ENCODE measurements at regions not wholly inside any gene's neighbourhood (a gene's known extent, or its start where the extent isn't known, plus 50 kb on each side); places are given as distances from the start of the nearest gene placed in this dataset.
A peak's percentile ranks its signal among the peaks of the same experiment; 100 is the strongest.

DNA sequence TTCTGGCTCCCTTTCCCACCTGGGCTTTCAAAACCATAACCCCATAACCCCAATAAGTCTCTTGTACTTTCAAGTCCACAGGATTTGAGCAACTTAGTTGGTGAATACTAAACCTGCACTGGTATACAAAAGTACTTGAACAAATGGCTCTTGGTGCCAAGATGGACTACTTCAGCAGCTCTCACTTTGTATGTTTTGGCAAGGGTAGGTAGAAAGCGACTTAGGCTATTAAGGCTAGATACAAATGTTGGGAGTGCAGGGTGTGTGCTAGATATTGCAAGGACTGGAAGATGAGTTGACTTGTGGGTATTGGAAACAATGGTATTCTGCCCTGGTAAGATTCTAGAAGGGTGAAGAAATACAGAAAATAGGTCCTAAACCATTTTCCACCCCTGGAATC lies 182.6 kb upstream of the MOCS1 start:
- TF ChIP-seq, protein P1, sequence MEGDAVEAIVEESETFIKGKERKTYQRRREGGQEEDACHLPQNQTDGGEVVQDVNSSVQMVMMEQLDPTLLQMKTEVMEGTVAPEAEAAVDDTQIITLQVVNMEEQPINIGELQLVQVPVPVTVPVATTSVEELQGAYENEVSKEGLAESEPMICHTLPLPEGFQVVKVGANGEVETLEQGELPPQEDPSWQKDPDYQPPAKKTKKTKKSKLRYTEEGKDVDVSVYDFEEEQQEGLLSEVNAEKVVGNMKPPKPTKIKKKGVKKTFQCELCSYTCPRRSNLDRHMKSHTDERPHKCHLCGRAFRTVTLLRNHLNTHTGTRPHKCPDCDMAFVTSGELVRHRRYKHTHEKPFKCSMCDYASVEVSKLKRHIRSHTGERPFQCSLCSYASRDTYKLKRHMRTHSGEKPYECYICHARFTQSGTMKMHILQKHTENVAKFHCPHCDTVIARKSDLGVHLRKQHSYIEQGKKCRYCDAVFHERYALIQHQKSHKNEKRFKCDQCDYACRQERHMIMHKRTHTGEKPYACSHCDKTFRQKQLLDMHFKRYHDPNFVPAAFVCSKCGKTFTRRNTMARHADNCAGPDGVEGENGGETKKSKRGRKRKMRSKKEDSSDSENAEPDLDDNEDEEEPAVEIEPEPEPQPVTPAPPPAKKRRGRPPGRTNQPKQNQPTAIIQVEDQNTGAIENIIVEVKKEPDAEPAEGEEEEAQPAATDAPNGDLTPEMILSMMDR (IDR thresholded peaks at IDR 0.05; ENCODE audit: control extremely low read depth, extremely low read depth): no peak
- no peak overlapping the region for H3K9ac ChIP-seq (ENCODE audit: insufficient read depth in 1 of 2, low read length in 2 of 2)
- no peaks in the 10 kb centered on the region for H3K27me3 ChIP-seq (ENCODE audit: control insufficient read depth in 3 of 3, insufficient read depth in 3 of 3, low read length in 2 of 3)
- peaks cover 0 to 3% (median 0%) of the 10 kb centered on the region in 4 donors for H3K9me3 ChIP-seq (ENCODE audit: control insufficient read depth in 4 of 4, insufficient read depth in 3 of 4, low read length in 3 of 4)
- H3K4me3 ChIP-seq: no peak overlapping the region
- DNase-seq (peak in 1 of 3 donors; percentile 13), ATAC-seq (ENCODE audit: insufficient read depth, low FRiP score) (no peak)
- 0 to 38% methylated on average over 1 of the region's 1 CpG for WGBS, 2 donors
- no peak overlapping the region for H3K27ac ChIP-seq (ENCODE audit: low read depth in 1 of 2, low read length in 1 of 2)
- H3K36me3 ChIP-seq (ENCODE audit: control insufficient read depth in 4 of 4, insufficient read depth in 4 of 4, low read length in 4 of 4): no peaks in the 10 kb centered on the region
- H3K4me1 ChIP-seq (ENCODE audit: control insufficient read depth in 5 of 5, insufficient read depth in 5 of 5, low read length in 5 of 5): no peaks in the 10 kb centered on the region

DNA sequence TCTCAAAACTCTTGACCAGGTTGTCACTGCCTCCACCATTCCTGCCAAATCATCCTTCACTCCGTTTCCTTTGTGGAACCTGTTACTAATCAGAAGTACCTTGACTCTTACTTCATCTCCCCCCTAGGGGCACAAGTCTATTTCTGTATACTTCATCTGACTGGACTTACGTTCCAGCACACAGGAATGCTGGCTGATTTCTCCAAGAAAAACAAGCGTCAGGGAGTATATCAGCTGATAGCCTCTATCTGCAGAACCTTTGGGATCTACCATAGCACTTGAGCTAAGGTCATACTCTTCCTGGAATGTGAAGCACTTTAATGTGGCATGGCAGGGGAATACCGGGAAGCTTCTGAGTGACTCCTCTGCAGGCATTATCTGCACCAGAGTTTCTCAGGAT lies 178.1 kb upstream of the MOCS1 start:
- H3K4me1 ChIP-seq (ENCODE audit: control insufficient read depth in 5 of 5, insufficient read depth in 5 of 5, low read length in 5 of 5): no peaks in the 10 kb centered on the region
- H3K27me3 ChIP-seq (ENCODE audit: control insufficient read depth in 3 of 3, insufficient read depth in 3 of 3, low read length in 2 of 3): no peaks in the 10 kb centered on the region
- WGBS, 2 donors: 65 to 85% methylated on average over 4 of the region's 4 CpGs
- no peak overlapping the region for H3K4me3 ChIP-seq
- ATAC-seq (ENCODE audit: insufficient read depth, low FRiP score): no peak
- H3K36me3 ChIP-seq (ENCODE audit: control insufficient read depth in 4 of 4, insufficient read depth in 4 of 4, low read length in 4 of 4): no peaks in the 10 kb centered on the region
- H3K9me3 ChIP-seq (ENCODE audit: control insufficient read depth in 4 of 4, insufficient read depth in 3 of 4, low read length in 3 of 4): peaks cover 0 to 5% (median 0%) of the 10 kb centered on the region in 4 donors
- no peak for DNase-seq
- H3K9ac ChIP-seq (ENCODE audit: insufficient read depth in 1 of 2, low read length in 2 of 2): no peak overlapping the region
- no peak overlapping the region for H3K27ac ChIP-seq (ENCODE audit: low read depth in 1 of 2, low read length in 1 of 2)
- TF ChIP-seq, protein P1 (IDR thresholded peaks at IDR 0.05; ENCODE audit: control extremely low read depth, extremely low read depth): no peak

DNA sequence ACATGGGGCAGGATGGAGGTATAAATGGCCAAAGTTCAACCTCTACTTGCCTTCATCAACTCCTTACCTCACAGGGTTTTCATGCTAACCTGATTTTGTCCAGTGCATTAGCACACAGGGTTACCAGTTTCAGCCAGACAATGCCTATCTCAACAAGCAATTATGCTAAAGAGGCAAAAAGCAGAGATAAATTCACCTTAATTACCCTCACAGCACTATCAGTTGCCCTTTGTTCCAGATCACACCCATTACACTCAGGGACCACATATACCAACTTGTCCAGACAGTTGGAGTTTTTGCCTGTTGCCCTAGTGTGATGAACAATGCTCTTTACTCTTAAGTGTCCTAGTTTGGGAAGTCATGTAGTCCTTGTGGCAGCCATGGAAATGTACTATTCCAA lies 174.5 kb upstream of the MOCS1 start:
- TF ChIP-seq, protein P1 (IDR thresholded peaks at IDR 0.05; ENCODE audit: control extremely low read depth, extremely low read depth): no peak
- no peaks in the 10 kb centered on the region for H3K4me1 ChIP-seq (ENCODE audit: control insufficient read depth in 5 of 5, insufficient read depth in 5 of 5, low read length in 5 of 5)
- DNase-seq (no peak), ATAC-seq (ENCODE audit: insufficient read depth, low FRiP score) (no peak)
- no peak overlapping the region for H3K4me3 ChIP-seq
- no peak overlapping the region for H3K27ac ChIP-seq (ENCODE audit: low read depth in 1 of 2, low read length in 1 of 2)
- no peaks in the 10 kb centered on the region for H3K36me3 ChIP-seq (ENCODE audit: control insufficient read depth in 4 of 4, insufficient read depth in 4 of 4, low read length in 4 of 4)
- H3K27me3 ChIP-seq (ENCODE audit: control insufficient read depth in 3 of 3, insufficient read depth in 3 of 3, low read length in 2 of 3): no peaks in the 10 kb centered on the region
- no peak overlapping the region for H3K9ac ChIP-seq (ENCODE audit: insufficient read depth in 1 of 2, low read length in 2 of 2)
- peaks cover 0 to 7% (median 0%) of the 10 kb centered on the region in 4 donors for H3K9me3 ChIP-seq (ENCODE audit: control insufficient read depth in 4 of 4, insufficient read depth in 3 of 4, low read length in 3 of 4)

DNA sequence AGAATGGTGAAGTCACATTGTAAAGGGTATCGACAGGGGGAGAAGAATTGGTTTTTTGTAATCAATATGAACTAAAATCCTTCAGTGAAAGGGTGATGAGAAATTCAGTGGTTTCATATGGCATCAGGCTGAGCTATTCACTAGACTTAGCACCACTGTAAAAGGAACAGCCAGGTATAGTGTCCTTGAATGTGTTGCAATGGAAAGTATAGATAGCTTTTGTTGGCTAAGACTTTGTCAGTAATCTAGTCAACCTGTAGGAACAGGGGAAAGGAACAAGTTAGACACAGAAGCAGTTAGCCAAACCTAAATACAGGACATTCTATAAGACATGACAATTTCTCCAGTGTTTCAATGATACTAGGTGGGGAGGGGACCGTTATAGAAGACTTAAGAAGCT lies 172.6 kb upstream of the MOCS1 start:
- ATAC-seq (ENCODE audit: insufficient read depth, low FRiP score): no peak
- H3K4me1 ChIP-seq (ENCODE audit: control insufficient read depth in 5 of 5, insufficient read depth in 5 of 5, low read length in 5 of 5): no peaks in the 10 kb centered on the region

More for the DNA sequence above, 172.6 kb upstream of the MOCS1 start:
- H3K9me3 ChIP-seq (ENCODE audit: control insufficient read depth in 4 of 4, insufficient read depth in 3 of 4, low read length in 3 of 4): peaks cover 0 to 7% (median 0%) of the 10 kb centered on the region in 4 donors
- no peak for DNase-seq
- no peaks in the 10 kb centered on the region for H3K27me3 ChIP-seq (ENCODE audit: control insufficient read depth in 3 of 3, insufficient read depth in 3 of 3, low read length in 2 of 3)
- H3K36me3 ChIP-seq (ENCODE audit: control insufficient read depth in 4 of 4, insufficient read depth in 4 of 4, low read length in 4 of 4): no peaks in the 10 kb centered on the region
- H3K27ac ChIP-seq (ENCODE audit: low read depth in 1 of 2, low read length in 1 of 2): no peak overlapping the region
- WGBS, 2 donors: 78 to 80% methylated on average over 2 of the region's 2 CpGs
- TF ChIP-seq, protein P1 (IDR thresholded peaks at IDR 0.05; ENCODE audit: control extremely low read depth, extremely low read depth): no peak
- H3K4me3 ChIP-seq: no peak overlapping the region
- no peak overlapping the region for H3K9ac ChIP-seq (ENCODE audit: insufficient read depth in 1 of 2, low read length in 2 of 2)
